Glomerular endothelial cell (primary cell): ENCODE measurements at regions not wholly inside any gene's neighbourhood (a gene's known extent, or its start where the extent isn't known, plus 50 kb on each side); places are given as distances from the start of the nearest gene placed in this dataset.
"Not testable (repeated sequence)": the region's sequence is repeated elsewhere in the genome, so short reads cannot be mapped to it uniquely, and the experiment has no call there.

Source experiments
- DNase-seq: peaks from one replicate; pipeline ENCODE4 v3.0.0-alpha.2; 2011; ENCODE audit warnings: low read depth, low spot score; ENCODE audit errors: extremely low read depth

- DNase-seq, result peak; percentile 76
Measured at GRCh38 chr9:21591221-21592062, 109.3 kb upstream of the IFNE start.

- DNase-seq, result no peak
Measured at GRCh38 chr9:21592063-21592338, 109.9 kb upstream of the IFNE start.

- DNase-seq, result no peak
Measured at GRCh38 chr9:21597284-21597683, 115.2 kb upstream of the IFNE start.

GRCh38 chr9:21598749-21599148 lies 116.6 kb upstream of the IFNE start:
- DNase-seq, result no peak

- DNase-seq, result no peak
Measured at GRCh38 chr9:21605489-21605931, 123.4 kb upstream of the IFNE start.

GRCh38 chr9:21607576-21607975 lies 125.5 kb upstream of the IFNE start:
- DNase-seq, result no peak

- DNase-seq, result no peak
Measured at GRCh38 chr9:21608200-21608599, 126.1 kb upstream of the IFNE start.

GRCh38 chr9:21609506-21609905 lies 127.4 kb upstream of the IFNE start:
- no peak for DNase-seq

GRCh38 chr9:21611891-21612290 lies 129.8 kb upstream of the IFNE start:
- DNase-seq, result no peak

- no peak for DNase-seq
Measured at GRCh38 chr9:21615018-21615417, 132.9 kb upstream of the IFNE start.

- no peak for DNase-seq
Measured at GRCh38 chr9:21615446-21615845, 133.3 kb upstream of the IFNE start.

- DNase-seq, result no peak
Measured at GRCh38 chr9:21616082-21616778, 134.1 kb upstream of the IFNE start.

GRCh38 chr9:21624675-21625644 lies 142.8 kb upstream of the IFNE start:
- DNase-seq, result peak; percentile 4

GRCh38 chr9:21626493-21626892 lies 144.4 kb upstream of the IFNE start:
- DNase-seq, result no peak

GRCh38 chr9:21628954-21629353 lies 146.8 kb upstream of the IFNE start:
- DNase-seq, result not testable (repeated sequence)

GRCh38 chr9:21634951-21635350 lies 152.8 kb upstream of the IFNE start:
- no peak for DNase-seq

GRCh38 chr9:21638104-21638503 lies 156.0 kb upstream of the IFNE start:
- no peak for DNase-seq

- DNase-seq, result no peak
Measured at GRCh38 chr9:21653091-21653490, 149.3 kb upstream of the MTAP start.

GRCh38 chr9:21653589-21653988 lies 148.8 kb upstream of the MTAP start:
- DNase-seq, result no peak

- DNase-seq, result no peak
Measured at GRCh38 chr9:21656776-21657674, 145.4 kb upstream of the MTAP start.
